Small intestine (tissue), 7 donors: ENCODE measurements at regions not wholly inside any gene's neighbourhood (a gene's known extent, or its start where the extent isn't known, plus 50 kb on each side); places are given as distances from the start of the nearest gene placed in this dataset.
A peak's percentile ranks its signal among the peaks of the same experiment; 100 is the strongest.

Source experiments
- DNase-seq, 2 donors: peaks; one replicate each; pipeline versions ENCODE4 v3.0.0 to v3.0.0-alpha.2; 2013
- FAIRE-seq: peaks from 2 replicates; lab custom pipeline; 2012; peaks lifted over from hg19 to GRCh38; lab: Jason Lieb, UNC
- H3K27ac ChIP-seq, 3 donors: one replicate each; pipeline ENCODE4 v1.5.1; 2013; ENCODE audit warnings: low read length in 2 of 3, mild to moderate bottlenecking in 2 of 3, control low read depth in 1 of 3, inconsistent platforms in 1 of 3, low read depth in 1 of 3, moderate library complexity in 1 of 3
- H3K27me3 ChIP-seq, 3 donors: one replicate each; pipeline ENCODE4 v1.6.1; 2013; ENCODE audit warnings: low read length in 3 of 3, inconsistent platforms in 1 of 3; ENCODE audit not compliant: control insufficient read depth in 3 of 3, insufficient read depth in 3 of 3
- H3K36me3 ChIP-seq, 3 donors: one replicate each; pipeline ENCODE4 v1.6.1; 2013; ENCODE audit warnings: low read length in 3 of 3, inconsistent platforms in 1 of 3, low read depth in 1 of 3, mild to moderate bottlenecking in 1 of 3, moderate library complexity in 1 of 3; ENCODE audit not compliant: control insufficient read depth in 3 of 3, insufficient read depth in 2 of 3
- H3K4me1 ChIP-seq, 3 donors: one replicate each; pipeline ENCODE4 v1.6.1; 2013; ENCODE audit warnings: low read length in 2 of 3, inconsistent platforms in 1 of 3, low read depth in 1 of 3, mild to moderate bottlenecking in 1 of 3, moderate library complexity in 1 of 3; ENCODE audit not compliant: control insufficient read depth in 3 of 3, insufficient read depth in 2 of 3
- H3K4me3 ChIP-seq, 3 donors: one replicate each; pipeline ENCODE4 v1.5.1; 2013; ENCODE audit warnings: low read length in 3 of 3, control low read depth in 1 of 3, inconsistent platforms in 1 of 3, low read depth in 1 of 3, mild to moderate bottlenecking in 1 of 3, moderate library complexity in 1 of 3
- H3K9me3 ChIP-seq, 2 donors: one replicate each; pipeline ENCODE4 v1.6.1; 2013; ENCODE audit warnings: low read depth in 1 of 2, low read length in 1 of 2; ENCODE audit not compliant: control insufficient read depth in 2 of 2, insufficient read depth in 1 of 2
- WGBS, 3 donors: extraction: QIAGEN DNeasy Blood & Tissue Kit; methylation state at CpG; one replicate each; pipeline ENCODE4 v1.1.7; 2013; 5-methylcytosine and 5-hydroxymethylcytosine counted together
- donor health status: healthy with polysubstance abuse.
- donor health status: control.
- donor health status: control.
- donor health status: Bipolar disorder and iron deficiency.
- donor health status: healthy.

GRCh38 chr12:88985631-88986030, 366.7 kb downstream of the DUSP6 start:
- H3K4me1 ChIP-seq, result no peaks in the 10 kb centered on the region
- DNase-seq (no peak), FAIRE-seq (no peak)
- H3K9me3 ChIP-seq, result no peaks in the 10 kb centered on the region
- H3K36me3 ChIP-seq, result no peaks in the 10 kb centered on the region
- 67 to 69% (median 69%) methylated on average over 3 of the region's 3 CpGs for WGBS, 3 donors
- H3K4me3 ChIP-seq, result no peak overlapping the region
- H3K27me3 ChIP-seq, result no peaks in the 10 kb centered on the region
- no peak overlapping the region for H3K27ac ChIP-seq

GRCh38 chr12:88985011-88985410, 367.3 kb downstream of the DUSP6 start:
- WGBS, 3 donors, result 90 to 95% (median 92%) methylated on average over 3 of the region's 3 CpGs
- Histone ChIP-seq H3K4me3 (no peak overlapping the region), H3K4me1 (no peaks in the 10 kb centered on the region), H3K27me3 (no peaks in the 10 kb centered on the region), H3K27ac (no peak overlapping the region), H3K9me3 (no peaks in the 10 kb centered on the region), H3K36me3 (no peaks in the 10 kb centered on the region)
- FAIRE-seq, result no peak
- DNase-seq, result no peak

- H3K9me3 ChIP-seq, result no peaks in the 10 kb centered on the region
- H3K27ac ChIP-seq, result no peak overlapping the region
- no peaks in the 10 kb centered on the region for H3K4me1 ChIP-seq
- no peaks in the 10 kb centered on the region for H3K27me3 ChIP-seq
- no peak overlapping the region for H3K4me3 ChIP-seq
- no peak for DNase-seq
- H3K36me3 ChIP-seq, result no peaks in the 10 kb centered on the region
- no peak for FAIRE-seq
- 81 to 96% (median 93%) methylated on average over 1 of the region's 1 CpG for WGBS, 3 donors
Measured at GRCh38 chr12:88982694-88983093, 369.6 kb downstream of the DUSP6 start.

DNA sequence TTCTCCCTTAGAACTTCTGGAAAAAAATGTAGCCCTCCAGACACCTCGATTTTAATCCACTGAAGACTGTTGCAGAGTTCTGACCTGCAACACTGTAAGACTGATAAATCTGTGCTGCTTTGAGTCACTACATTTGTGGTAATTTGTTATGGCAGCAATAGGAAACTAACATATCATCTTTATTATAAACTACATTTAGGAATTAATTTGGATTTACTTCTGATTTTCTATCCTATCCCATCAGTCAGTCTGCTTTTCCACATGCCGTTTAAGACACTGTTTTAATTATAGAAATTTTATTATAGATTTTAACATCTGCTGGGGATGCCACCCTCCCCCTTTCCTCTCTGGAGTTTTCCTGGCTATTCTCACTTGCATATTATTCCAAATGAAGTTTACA, 375.2 kb downstream of the DUSP6 start:
- no peaks in the 10 kb centered on the region for H3K27me3 ChIP-seq
- no peak overlapping the region for H3K4me3 ChIP-seq
- H3K4me1 ChIP-seq, result no peaks in the 10 kb centered on the region
- no peaks in the 10 kb centered on the region for H3K9me3 ChIP-seq
- 74 to 76% (median 75%) methylated on average over 2 of the region's 2 CpGs for WGBS, 3 donors
- H3K27ac ChIP-seq, result no peak overlapping the region
- FAIRE-seq, result no peak
- DNase-seq, result no peak
- no peaks in the 10 kb centered on the region for H3K36me3 ChIP-seq

GRCh38 chr12:88973998-88974397, 378.3 kb downstream of the DUSP6 start:
- H3K4me3 ChIP-seq, result no peak overlapping the region
- no peak overlapping the region for H3K27ac ChIP-seq
- 97 to 100% (median 98%) methylated on average over 1 of the region's 1 CpG for WGBS, 3 donors
- FAIRE-seq (peak; percentile 5), DNase-seq (no peak)
- no peaks in the 10 kb centered on the region for H3K27me3 ChIP-seq
- no peaks in the 10 kb centered on the region for H3K9me3 ChIP-seq
- no peaks in the 10 kb centered on the region for H3K36me3 ChIP-seq
- no peaks in the 10 kb centered on the region for H3K4me1 ChIP-seq

GRCh38 chr12:88970740-88971139, 381.6 kb downstream of the DUSP6 start:
- H3K27ac ChIP-seq, result no peak overlapping the region
- H3K4me1 ChIP-seq, result no peaks in the 10 kb centered on the region
- no peaks in the 10 kb centered on the region for H3K36me3 ChIP-seq
- H3K4me3 ChIP-seq, result no peak overlapping the region
- 3 to 72% (median 14%) methylated on average over 1 of the region's 1 CpG for WGBS, 3 donors
- DNase-seq (no peak), FAIRE-seq (no peak)
- H3K9me3 ChIP-seq, result no peaks in the 10 kb centered on the region
- H3K27me3 ChIP-seq, result no peaks in the 10 kb centered on the region

DNA sequence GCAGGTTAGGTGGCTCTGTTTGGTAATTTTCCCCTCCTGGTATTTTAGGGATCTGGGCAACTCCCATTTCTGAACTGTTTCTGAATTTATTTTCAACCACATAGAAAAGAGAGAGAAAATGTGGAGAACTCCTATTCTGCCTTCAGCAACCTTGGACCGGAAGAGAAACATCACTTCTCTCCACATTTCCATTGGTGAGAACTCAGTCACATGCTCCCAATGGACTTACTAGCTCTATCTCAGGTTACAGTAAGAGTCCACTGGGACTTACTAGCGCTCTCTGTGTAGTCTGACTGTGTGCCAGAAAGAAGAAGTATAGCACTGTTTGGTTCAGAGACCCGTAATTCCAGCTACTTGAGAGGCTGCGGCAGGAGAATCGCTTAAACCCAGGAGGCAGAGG, 383.2 kb downstream of the DUSP6 start:
- Histone ChIP-seq H3K4me3 (no peak overlapping the region), H3K36me3 (no peaks in the 10 kb centered on the region), H3K9me3 (no peaks in the 10 kb centered on the region), H3K4me1 (no peaks in the 10 kb centered on the region), H3K27ac (no peak overlapping the region), H3K27me3 (no peaks in the 10 kb centered on the region)
- FAIRE-seq (no peak), DNase-seq (no peak)
- 86 to 95% (median 94%) methylated on average over 5 of the region's 5 CpGs for WGBS, 3 donors

- DNase-seq (no peak), FAIRE-seq (no peak)
- Histone ChIP-seq H3K36me3 (no peaks in the 10 kb centered on the region), H3K4me3 (no peak overlapping the region), H3K27ac (no peak overlapping the region), H3K27me3 (no peaks in the 10 kb centered on the region), H3K9me3 (no peaks in the 10 kb centered on the region), H3K4me1 (no peaks in the 10 kb centered on the region)
- WGBS, 3 donors, result 80 to 90% (median 85%) methylated on average over 2 of the region's 2 CpGs
Measured at GRCh38 chr12:88960213-88960878, 380.1 kb upstream of the KITLG start.

- Histone ChIP-seq H3K4me1 (peaks cover 0 to 3% (median 2%) of the 10 kb centered on the region in 3 donors), H3K4me3 (no peak overlapping the region), H3K27me3 (no peaks in the 10 kb centered on the region), H3K36me3 (no peaks in the 10 kb centered on the region), H3K9me3 (no peaks in the 10 kb centered on the region), H3K27ac (no peak overlapping the region)
- FAIRE-seq (no peak), DNase-seq (no peak)
Measured at GRCh38 chr12:88958946-88959345, 378.7 kb upstream of the KITLG start.
